ENCODE measurements at regions not wholly inside any gene's neighbourhood (a gene's known extent, or its start where the extent isn't known, plus 50 kb on each side); places are given as distances from the start of the nearest gene placed in this dataset.

GRCh38 chr10:63710703-63711102 is 189.5 kb downstream of the REEP3 start:
- no peak for DNase-seq

DNA sequence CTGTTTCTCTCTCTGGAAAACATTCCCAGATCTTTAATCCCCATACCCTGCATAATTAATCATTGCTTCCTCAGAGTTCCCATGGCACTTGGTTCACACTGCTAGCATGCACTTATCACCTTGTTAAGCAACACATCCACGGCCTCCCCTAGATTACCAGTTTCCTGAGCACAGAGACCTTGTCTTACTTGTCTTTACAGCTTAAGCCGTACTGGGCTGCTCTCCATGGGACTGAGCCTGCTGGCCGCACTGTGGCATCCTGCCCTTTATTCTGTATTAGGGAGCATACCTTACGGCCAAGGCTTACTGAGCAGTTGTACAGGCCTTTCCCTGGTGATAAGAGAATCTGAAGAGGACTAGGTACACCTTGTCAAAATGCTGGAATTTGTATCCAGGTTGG is 190.2 kb downstream of the REEP3 start:
- no peak for DNase-seq

- no peak for DNase-seq
Measured at GRCh38 chr10:63711867-63712716, 190.9 kb downstream of the REEP3 start.

GRCh38 chr10:63712717-63713115 is 191.5 kb downstream of the REEP3 start:
- no peak for DNase-seq

GRCh38 chr10:63713191-63714144 is 192.3 kb downstream of the REEP3 start:
- no peak for DNase-seq

DNA sequence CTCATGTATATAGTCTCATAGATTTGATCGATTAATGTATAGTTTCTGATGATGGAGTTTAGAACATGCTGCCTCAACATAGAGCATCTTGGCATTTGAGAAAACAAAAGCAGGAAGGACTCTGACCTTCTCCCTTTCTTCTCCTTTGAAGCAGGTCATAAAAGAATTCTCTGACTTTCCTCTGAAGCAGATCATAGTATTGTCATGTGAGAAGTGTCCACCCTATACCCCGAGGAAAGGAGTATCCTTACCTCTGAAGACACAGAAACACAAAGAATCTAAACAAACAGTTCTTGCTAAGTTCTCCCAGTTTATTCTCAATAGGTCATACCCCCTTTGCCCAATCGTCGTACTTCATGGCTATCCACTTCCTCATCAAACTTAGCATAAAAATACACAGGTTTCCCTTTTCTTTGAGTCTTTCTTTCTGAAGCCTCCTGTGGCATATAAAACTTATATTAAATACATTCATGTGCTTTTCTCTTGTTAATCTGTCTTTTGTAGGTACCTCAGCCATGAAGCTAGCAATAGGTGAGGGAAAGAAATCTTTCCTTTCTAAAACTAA is 194.9 kb downstream of the REEP3 start:
- DNase-seq = no peak

GRCh38 chr10:63717027-63717715 is 196.0 kb downstream of the REEP3 start:
- DNase-seq = no peak

DNA sequence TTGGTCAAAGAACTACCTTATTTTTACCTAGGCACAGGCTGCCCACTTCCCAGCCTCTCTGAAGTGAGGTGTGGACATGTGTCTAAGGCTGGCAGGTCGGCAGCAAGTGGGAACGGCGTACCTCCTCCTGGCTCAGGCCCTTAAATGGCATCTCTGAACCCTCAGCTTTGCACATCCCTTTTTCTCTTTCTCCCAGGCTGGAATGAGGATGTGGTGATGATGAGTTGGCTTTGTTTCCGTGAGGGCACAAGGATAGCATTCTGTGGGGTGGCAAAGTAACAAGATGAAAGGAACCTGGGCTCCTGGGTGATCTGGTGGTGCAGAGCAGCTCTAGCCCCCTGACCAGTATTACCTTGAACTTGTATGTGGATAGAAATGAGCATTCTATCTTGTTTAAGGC is 196.8 kb downstream of the REEP3 start:
- DNase-seq = no peak

DNA sequence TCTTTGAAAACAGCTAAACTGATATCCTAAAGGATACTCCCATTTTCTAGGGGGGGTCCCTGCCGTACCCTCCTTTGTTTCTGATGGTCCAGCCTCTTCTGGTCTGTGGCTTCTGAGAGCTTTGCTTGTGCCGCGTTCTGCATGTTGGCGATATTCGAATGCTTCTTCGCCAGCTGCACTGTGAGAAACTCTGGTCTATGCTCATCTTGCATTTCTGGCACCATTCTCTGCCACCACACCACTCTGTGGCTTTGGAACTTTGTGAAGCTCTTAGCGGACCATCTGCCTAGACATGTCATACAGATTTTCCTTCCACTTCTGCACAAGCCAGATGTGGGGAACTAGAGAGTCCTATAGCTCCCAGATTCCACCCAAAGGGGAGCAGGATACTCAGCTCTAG is 197.2 kb downstream of the REEP3 start:
- DNase-seq = no peak

DNA sequence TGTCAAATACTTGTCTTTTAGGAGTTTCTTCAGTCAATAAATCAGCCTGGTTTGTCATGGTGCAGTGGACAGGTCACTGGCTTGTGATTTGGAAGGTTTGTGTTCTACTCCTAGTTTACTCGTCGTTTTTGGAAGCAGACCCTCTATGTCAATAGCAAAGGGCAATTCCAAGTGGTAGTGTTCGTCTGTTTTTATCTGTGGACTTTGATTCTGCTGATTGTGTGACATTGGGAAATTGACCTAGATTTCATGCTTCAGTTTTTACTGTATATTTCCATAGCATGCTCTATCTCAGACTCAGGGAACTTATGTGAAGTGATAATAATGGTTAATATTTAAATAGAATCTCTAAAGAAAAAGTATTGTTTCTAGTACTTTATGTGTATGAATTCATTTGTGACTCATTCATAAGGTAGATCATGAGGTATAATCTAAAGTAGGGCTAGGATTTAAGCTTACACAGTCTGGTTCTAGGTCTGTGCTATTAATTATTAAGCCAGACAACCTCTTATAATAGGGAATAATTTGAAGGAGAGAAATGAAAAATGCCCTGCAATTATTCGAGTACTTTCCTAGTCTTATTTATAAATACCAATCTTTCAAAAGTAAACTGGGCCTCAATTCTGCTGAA is 198.1 kb downstream of the REEP3 start:
- DNase-seq = no peak

- no peak for DNase-seq
Measured at GRCh38 chr10:63720072-63720537, 198.9 kb downstream of the REEP3 start.

GRCh38 chr10:63720676-63721075 is 199.5 kb downstream of the REEP3 start:
- DNase-seq = no peak

DNA sequence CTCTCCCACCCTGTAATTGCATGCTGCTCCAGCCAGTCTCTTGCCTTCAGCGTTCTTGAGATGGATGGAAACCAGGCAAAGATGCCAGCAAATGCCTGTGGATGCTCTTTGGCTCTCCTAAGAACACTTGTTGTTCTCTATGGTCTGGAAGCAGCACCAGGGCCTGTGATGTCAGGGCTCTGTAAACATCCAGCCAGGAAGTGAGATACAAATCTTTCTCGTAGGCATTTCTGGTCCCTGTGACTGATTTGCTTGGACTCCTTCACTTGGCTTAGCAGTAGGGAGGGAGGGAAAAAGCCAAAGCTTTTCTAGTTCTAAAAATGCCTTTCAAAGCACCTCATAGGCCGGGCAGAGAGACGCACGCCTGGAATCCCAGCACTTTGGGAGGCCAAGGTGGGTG is 201.3 kb downstream of the REEP3 start:
- DNase-seq = no peak

- DNase-seq = no peak
Measured at GRCh38 chr10:63723320-63723719, 202.1 kb downstream of the REEP3 start.

DNA sequence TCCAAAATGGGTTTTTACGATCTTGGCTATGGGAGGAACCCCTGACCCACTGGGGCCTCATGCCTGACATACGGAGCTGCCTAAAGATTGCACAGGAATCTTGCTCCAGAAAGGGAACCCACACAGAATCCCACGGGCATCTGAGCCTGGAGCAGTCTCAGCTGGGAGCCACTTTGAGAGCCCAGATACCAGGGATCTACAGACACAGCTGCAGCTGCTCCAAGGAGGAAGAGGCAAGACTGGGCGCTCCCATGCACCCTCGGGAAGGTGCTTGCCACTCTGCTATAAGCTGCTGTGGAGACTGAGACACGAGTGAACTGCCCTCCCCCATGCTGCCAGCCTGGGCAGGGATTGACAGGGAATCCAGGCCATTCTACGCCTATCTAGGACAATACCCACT is 202.5 kb downstream of the REEP3 start:
- no peak for DNase-seq

DNA sequence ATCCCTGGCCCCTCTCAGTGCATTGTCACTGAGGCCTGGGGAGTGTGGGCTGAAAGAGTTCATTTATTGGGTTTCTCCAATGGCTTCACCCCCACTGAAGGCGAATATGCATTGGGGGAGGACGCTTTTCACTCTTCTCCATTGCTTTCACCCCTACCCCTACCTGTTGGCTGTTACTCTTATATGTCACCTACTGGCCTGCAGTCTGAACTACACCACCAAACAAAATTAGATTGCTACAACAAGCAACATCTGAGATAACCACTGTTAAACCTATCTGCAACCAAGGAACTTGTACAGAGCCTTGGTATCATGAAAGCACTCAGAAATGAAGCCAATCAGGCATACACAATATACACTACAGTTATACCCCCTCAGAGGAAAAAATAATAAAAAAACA is 203.7 kb downstream of the REEP3 start:
- DNase-seq = no peak

GRCh38 chr10:63726867-63727266 is 205.7 kb downstream of the REEP3 start:
- DNase-seq = no peak

- DNase-seq = no peak
Measured at GRCh38 chr10:63727636-63728035, 206.4 kb downstream of the REEP3 start.

DNA sequence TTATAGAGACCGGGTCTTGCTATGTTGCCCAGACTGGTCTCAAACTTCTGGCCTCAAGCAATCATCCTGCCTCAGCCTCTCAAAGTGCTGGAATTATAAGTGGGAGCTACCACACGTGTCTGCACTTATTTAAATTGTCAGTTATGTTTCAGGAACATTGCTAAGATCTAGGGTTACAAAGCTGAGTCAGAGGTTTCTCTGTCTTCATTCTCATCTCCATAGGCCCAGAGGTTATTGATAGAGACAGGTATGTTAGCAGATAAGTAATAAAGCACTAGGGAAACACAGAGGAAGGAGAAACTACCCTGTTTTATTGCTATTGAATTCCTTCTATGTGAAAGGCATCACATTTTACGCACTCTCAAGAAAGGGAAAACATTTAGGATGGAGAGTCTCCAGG is 214.1 kb downstream of the REEP3 start:
- DNase-seq = no peak

GRCh38 chr10:63738410-63738809 is 217.2 kb downstream of the REEP3 start:
- DNase-seq = no peak

DNA sequence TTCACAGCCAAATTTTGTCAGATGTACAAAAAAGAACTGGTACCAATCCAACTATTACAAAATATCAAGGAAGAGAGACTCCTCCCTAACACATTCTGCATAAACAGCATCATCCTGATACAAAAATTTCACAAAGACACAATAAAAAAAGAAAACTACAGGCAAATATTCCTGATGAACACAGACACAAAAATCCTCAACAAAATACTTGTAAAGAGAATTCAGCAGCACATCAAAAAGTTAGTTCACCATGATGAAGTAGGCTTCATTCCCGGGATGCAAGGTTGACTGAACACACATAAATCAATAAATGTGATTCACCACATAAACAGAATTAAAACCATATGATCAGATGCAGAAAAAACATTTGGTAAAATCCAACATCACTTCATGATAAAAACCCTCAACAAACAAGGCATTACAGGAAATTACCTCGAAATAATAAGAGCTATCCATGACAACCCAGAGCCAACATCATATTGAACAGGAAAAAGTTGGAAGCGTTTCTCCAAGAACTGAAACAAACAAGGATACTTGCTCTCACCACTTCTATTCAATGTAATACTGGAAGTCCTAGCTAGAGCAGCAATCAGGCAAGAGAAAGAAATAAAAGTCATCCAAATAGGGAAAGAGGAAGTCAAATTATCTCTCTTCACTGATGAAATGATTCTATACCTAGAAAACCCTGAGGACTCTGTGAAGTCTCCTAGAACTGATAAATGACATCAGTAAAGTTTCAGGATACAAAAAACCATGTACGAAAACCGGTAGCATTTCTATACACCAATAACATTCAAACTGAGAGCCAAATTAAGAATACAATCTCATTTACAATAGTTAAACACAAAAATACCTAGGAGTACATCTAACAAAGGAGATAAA is 223.1 kb downstream of the REEP3 start:
- DNase-seq = no peak

Measured in activated CD8-positive, alpha-beta memory T cell treated with anti-CD3 and anti-CD28 coated beads, Interleukin-2, amount 50 U/mL, for 48 hours (primary cell).